MCF 10A (cell line): ENCODE measurements at regions not wholly inside any gene's neighbourhood (a gene's known extent, or its start where the extent isn't known, plus 50 kb on each side); places are given as distances from the start of the nearest gene placed in this dataset.

Experiments
- BruUV-seq: library from RNA; stranded (reverse); fragments of 400-500 nt; replicated peaks from 2 replicates; lab custom pipeline; 2021; lab: Mats Ljungman, UMichigan
- CTCF ChIA-PET: fragments of 300-600 bp; sonication (Branson Sonifier 250); formaldehyde crosslinking; extraction: SDS; loops from one replicate; lab custom pipeline; 2021; ENCODE audit warnings: antibody characterized with exemption, inconsistent platforms; lab: Yijun Ruan, JAX
- POLR2A ChIA-PET: fragments of 300-600, 350-650 bp; sonication (Branson Sonifier 250); formaldehyde crosslinking; extraction: SDS; loops from one replicate; lab custom pipeline; 2020; ENCODE audit warnings: antibody characterized with exemption, inconsistent platforms; lab: Yijun Ruan, JAX
- DNase-seq: peaks from one replicate; pipeline ENCODE4 v3.0.0-alpha.2; 2018; ENCODE audit not compliant: unreplicated experiment
- H3K27ac Mint-ChIP-seq: one replicate; pipeline ENCODE4 v1.8.0; 2022; ENCODE audit warnings: mild to moderate bottlenecking, low read depth, mixed read lengths; ENCODE audit not compliant: unreplicated experiment
- H3K27me3 Mint-ChIP-seq: one replicate; pipeline ENCODE4 v1.8.0; 2022; ENCODE audit warnings: mixed read lengths; ENCODE audit not compliant: insufficient read depth, unreplicated experiment
- H3K36me3 Mint-ChIP-seq: one replicate; pipeline ENCODE4 v1.8.0; 2022; ENCODE audit warnings: mild to moderate bottlenecking, moderate library complexity, mixed read lengths; ENCODE audit not compliant: insufficient read depth, unreplicated experiment
- H3K4me1 Mint-ChIP-seq: one replicate; pipeline ENCODE4 v1.8.0; 2022; ENCODE audit warnings: mixed read lengths; ENCODE audit not compliant: insufficient read depth, unreplicated experiment
- H3K4me3 Mint-ChIP-seq: one replicate; pipeline ENCODE4 v1.8.0; 2022; ENCODE audit warnings: mild to moderate bottlenecking, moderate library complexity, mixed read lengths; ENCODE audit not compliant: unreplicated experiment
- H3K9me3 Mint-ChIP-seq: one replicate; pipeline ENCODE4 v1.8.0; 2022; ENCODE audit warnings: mixed read lengths; ENCODE audit not compliant: unreplicated experiment
- intact Hi-C: fragments of 100-400 bp; cut with micrococcal nuclease; formaldehyde crosslinking; loops from 2 replicates; pipeline ENCODE4 v1.14.1; 2022
- TF ChIP-seq, protein P1 (sequence below): fragments of 200-600 bp; IDR thresholded peaks from one replicate; pipeline ENCODE4 v1.8.0; 2022; ENCODE audit warnings: antibody characterized with exemption, mild to moderate bottlenecking; ENCODE audit not compliant: unreplicated experiment

DNA sequence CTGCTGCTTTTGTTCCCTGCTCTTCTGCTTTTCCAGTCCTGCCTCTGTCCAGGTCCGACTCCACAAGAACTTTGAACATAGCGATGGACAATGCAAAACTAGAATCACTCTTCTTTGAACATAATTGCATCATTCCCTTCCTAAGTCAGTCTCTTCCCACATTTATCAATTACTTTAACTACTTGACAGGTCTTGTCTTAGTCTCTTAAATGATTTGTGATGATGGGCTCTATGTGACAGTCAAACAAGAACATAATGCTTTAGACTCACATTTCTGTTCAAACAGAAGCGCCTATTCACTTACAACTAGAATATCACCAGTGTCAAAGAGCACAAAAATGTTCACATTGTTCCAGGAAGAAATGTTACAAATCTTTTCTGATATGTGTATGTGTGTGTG is 278.1 kb downstream of the SH3GL2 start:
- H3K4me1 Mint-ChIP-seq, result no peaks in the 10 kb centered on the region
- POLR2A ChIA-PET, result no interaction called here
- H3K9me3 Mint-ChIP-seq, result peaks cover 10% of the 10 kb centered on the region

DNA sequence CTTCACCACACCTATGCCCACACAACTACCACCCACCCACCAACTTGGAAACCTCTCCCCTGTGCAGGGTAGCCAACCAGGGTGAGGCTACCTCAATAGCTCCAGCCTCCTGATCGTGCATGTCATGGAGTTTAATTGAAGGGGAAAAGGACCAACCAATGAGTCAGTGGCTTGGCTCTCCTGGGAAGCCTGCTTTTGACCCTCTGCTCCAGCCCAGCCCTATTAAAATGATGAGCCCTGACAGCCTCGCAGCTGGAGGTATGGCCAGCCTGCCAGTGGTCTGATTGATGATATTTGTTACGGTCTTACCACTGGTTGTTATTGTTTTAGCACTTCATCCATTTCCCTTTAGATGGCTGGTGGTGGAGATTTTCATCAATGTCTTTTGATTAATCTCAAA is 280.4 kb downstream of the SH3GL2 start:
- CTCF ChIA-PET, result no interaction called here
- H3K36me3 Mint-ChIP-seq, result no peaks in the 10 kb centered on the region
- H3K4me3 Mint-ChIP-seq, result no peak overlapping the region
- intact Hi-C loops, result no loop called here
- H3K27me3 Mint-ChIP-seq, result peaks cover 33% of the 10 kb centered on the region
- POLR2A ChIA-PET, result no interaction called here
- TF ChIP-seq, protein P1, sequence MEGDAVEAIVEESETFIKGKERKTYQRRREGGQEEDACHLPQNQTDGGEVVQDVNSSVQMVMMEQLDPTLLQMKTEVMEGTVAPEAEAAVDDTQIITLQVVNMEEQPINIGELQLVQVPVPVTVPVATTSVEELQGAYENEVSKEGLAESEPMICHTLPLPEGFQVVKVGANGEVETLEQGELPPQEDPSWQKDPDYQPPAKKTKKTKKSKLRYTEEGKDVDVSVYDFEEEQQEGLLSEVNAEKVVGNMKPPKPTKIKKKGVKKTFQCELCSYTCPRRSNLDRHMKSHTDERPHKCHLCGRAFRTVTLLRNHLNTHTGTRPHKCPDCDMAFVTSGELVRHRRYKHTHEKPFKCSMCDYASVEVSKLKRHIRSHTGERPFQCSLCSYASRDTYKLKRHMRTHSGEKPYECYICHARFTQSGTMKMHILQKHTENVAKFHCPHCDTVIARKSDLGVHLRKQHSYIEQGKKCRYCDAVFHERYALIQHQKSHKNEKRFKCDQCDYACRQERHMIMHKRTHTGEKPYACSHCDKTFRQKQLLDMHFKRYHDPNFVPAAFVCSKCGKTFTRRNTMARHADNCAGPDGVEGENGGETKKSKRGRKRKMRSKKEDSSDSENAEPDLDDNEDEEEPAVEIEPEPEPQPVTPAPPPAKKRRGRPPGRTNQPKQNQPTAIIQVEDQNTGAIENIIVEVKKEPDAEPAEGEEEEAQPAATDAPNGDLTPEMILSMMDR, result no peak
- no peak for DNase-seq
- H3K27ac Mint-ChIP-seq, result no peak overlapping the region
- H3K4me1 Mint-ChIP-seq, result no peaks in the 10 kb centered on the region
- peaks cover 13% of the 10 kb centered on the region for H3K9me3 Mint-ChIP-seq
- no TSS peak for BruUV-seq

More for the DNA sequence above, 278.1 kb downstream of the SH3GL2 start:
- intact Hi-C loops, result no loop called here
- Mint-ChIP-seq H3K36me3 (no peaks in the 10 kb centered on the region), H3K27ac (no peak overlapping the region), H3K27me3 (peaks cover 35% of the 10 kb centered on the region), H3K4me3 (no peak overlapping the region)
- BruUV-seq, result no TSS peak
- DNase-seq, result no peak
- CTCF ChIA-PET, result no interaction called here
- TF ChIP-seq, protein P1, result no peak

DNA sequence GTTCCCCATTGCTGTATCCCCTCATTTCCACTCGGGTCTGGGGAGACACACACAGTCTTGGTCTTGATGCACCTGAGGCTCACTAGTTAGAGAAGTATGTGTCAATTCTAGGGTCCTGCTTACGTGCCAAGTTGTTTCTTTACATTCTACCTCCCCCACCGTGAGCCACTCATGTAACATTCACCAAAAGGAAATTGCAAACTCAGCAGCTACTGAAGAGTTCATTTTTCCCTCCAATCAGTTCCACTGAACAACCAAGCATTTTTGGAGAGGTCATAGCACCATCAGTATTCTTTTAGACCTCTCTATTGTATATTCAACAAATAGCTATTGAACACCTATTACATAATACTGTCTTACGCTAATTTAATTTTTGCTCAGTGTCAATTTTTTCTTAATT is 281.1 kb downstream of the SH3GL2 start:
- Mint-ChIP-seq H3K9me3 (peaks cover 13% of the 10 kb centered on the region), H3K4me1 (no peaks in the 10 kb centered on the region), H3K36me3 (no peaks in the 10 kb centered on the region), H3K4me3 (no peak overlapping the region), H3K27me3 (peaks cover 25% of the 10 kb centered on the region), H3K27ac (no peak overlapping the region)
- BruUV-seq, result no TSS peak
- TF ChIP-seq, protein P1, result no peak
- no peak for DNase-seq
- POLR2A ChIA-PET, result no interaction called here
- CTCF ChIA-PET, result no interaction called here
- intact Hi-C loops, result no loop called here

DNA sequence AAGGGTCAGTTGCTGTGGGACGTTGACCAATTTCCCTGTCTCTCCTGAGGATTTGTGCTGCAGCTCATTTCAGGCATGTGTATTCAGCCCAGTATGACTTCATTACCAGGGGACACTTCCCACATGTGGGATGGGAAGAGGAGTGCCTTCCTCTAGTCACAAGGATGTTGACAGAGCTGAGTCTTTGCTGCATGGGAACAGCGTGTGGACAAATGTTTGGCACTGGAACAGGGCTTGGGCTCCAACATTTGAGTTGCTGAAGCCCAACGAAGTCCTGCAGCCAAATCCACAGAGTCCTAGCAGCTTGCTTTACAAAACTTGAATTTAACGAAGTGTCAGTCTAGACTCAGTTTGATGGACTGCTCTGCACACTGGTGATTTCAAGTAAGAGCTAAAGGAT is 283.2 kb downstream of the SH3GL2 start:
- no peak for DNase-seq
- Mint-ChIP-seq H3K4me1 (no peaks in the 10 kb centered on the region), H3K9me3 (peaks cover 5% of the 10 kb centered on the region), H3K4me3 (no peak overlapping the region), H3K36me3 (no peaks in the 10 kb centered on the region), H3K27me3 (peaks cover 4% of the 10 kb centered on the region), H3K27ac (no peak overlapping the region)
- POLR2A ChIA-PET, result no interaction called here
- no TSS peak for BruUV-seq
- TF ChIP-seq, protein P1, result no peak
- intact Hi-C loops, result loop anchor here (2.0 kb wide), 1 partner anchor 73 kb away; no protein-coding TSS in a partner anchor
- CTCF ChIA-PET, result no interaction called here
